HepG2 (cell line): ENCODE measurements at regions not wholly inside any gene's neighbourhood (a gene's known extent, or its start where the extent isn't known, plus 50 kb on each side); places are given as distances from the start of the nearest gene placed in this dataset.

Experiments used
- CEBPB ChIP-seq: IDR thresholded peaks from 2 replicates; pipeline ENCODE4 v1.6.1; 2011; ENCODE audit warnings: low read depth, low read length, improper control_type of control experiment, borderline replicate concordance
- CTCF ChIP-seq: sonication (generic); formaldehyde crosslinking; IDR thresholded peaks from 2 replicates; pipeline ENCODE4 v1.5.0; 2020; ENCODE audit warnings: mild to moderate bottlenecking, missing genetic modification reagents, moderate library complexity
- POLR2A ChIP-seq, 2 experiments: IDR thresholded peaks; 2 replicates each; pipeline ENCODE4 v1.6.1; 2011; ENCODE audit warnings: low read depth in 2 of 2, low read length in 2 of 2, mild to moderate bottlenecking in 1 of 2, moderate library complexity in 1 of 2; ENCODE audit not compliant: insufficient read depth in 1 of 2
- RNF2 ChIP-seq: fragments of 450-650 bp; conservative IDR thresholded peaks from 2 replicates; pipeline ENCODE4 v1.6.1; 2016; ENCODE audit warnings: low read depth
- SIN3B ChIP-seq: fragments of 150-350 bp; IDR thresholded peaks from 2 replicates; pipeline ENCODE4 v1.6.1; 2014; ENCODE audit warnings: low read length
- SMAD3 ChIP-seq: sonication (generic); formaldehyde crosslinking; IDR thresholded peaks from 2 replicates; pipeline ENCODE4 v1.4.0; 2020; ENCODE audit warnings: missing genetic modification reagents
- TBX2 ChIP-seq: sonication (generic); formaldehyde crosslinking; IDR thresholded peaks from 2 replicates; pipeline ENCODE4 v1.5.0; 2020; ENCODE audit warnings: missing genetic modification reagents, mild to moderate bottlenecking, borderline replicate concordance
- UBTF ChIP-seq: sonication (generic); formaldehyde crosslinking; IDR thresholded peaks from 2 replicates; pipeline ENCODE4 v1.4.0; 2020; ENCODE audit warnings: mild to moderate bottlenecking, missing genetic modification reagents
- ZFP41 ChIP-seq: sonication (generic); formaldehyde crosslinking; IDR thresholded peaks from 2 replicates; pipeline ENCODE4 v1.4.0; 2020; ENCODE audit warnings: mild to moderate bottlenecking, missing genetic modification reagents, borderline replicate concordance
- ZNF484 ChIP-seq: sonication (generic); formaldehyde crosslinking; IDR thresholded peaks from 2 replicates; pipeline ENCODE4 v1.5.1; 2020; ENCODE audit warnings: mild to moderate bottlenecking, low read depth, missing genetic modification reagents, borderline replicate concordance
- ZNF598 ChIP-seq: sonication (generic); formaldehyde crosslinking; IDR thresholded peaks from 2 replicates; pipeline ENCODE4 v1.5.1; 2020; ENCODE audit warnings: mild to moderate bottlenecking, missing genetic modification reagents, borderline replicate concordance

DNA sequence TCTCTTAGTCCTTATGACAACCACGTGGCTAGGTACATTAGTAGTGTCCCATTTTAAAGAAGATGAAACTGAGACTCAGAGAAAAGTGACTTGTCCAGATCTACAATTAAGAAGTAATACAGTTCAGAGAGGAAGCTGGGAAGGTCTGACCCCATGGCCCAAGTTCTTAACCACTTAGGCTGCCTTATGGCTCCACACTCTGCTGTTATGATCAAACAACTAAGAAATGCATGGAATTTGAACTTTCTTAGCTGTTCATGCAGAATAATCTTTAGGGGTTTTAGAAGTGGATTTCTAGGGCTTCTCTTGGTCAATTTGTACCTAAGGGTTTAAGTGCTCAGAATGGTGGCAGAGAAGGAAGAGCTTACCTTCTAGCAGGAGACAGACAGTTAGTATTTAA lies 128.0 kb upstream of the MSX2 start:
- TF ChIP-seq ZFP41 (CRISPR knock-in tag): no peak
- TF ChIP-seq RNF2: no peak
- no peak for TF ChIP-seq ZNF598 (CRISPR knock-in tag)
- no peak for TF ChIP-seq CEBPB
- TF ChIP-seq ZNF484: no peak
- no peak for TF ChIP-seq POLR2A (IDR thresholded peaks at IDR 0.05; ENCODE audit: insufficient read depth in 1 of 2, low read depth in 2 of 2, low read length in 2 of 2)
- no peak for TF ChIP-seq SIN3B
- TF ChIP-seq TBX2: no peak
- no peak for TF ChIP-seq SMAD3 (CRISPR knock-in tag)
- TF ChIP-seq CTCF: no peak
- TF ChIP-seq UBTF (CRISPR knock-in tag): no peak
